ENCODE measurements at regions not wholly inside any gene's neighbourhood (a gene's known extent, or its start where the extent isn't known, plus 50 kb on each side); places are given as distances from the start of the nearest gene placed in this dataset.

DNA sequence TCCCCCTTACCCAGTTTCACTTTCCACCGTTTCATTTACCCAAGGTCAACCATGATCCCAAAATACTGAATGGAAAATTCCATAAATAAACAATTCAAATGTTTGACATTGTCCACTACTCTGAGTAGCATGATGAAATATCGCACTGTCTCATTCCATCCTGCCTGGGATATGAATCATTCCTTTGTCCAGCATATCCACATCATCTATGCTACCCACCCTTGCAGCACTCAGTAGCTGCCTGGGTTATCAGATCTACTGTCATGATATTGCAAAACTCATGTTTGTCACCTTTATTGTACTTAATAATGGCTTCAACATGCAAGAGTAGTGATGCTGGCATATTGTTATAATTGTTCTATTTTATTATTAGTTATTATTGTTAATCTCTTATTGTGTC is 263.9 kb upstream of the NBEA start:
- no peak for TF ChIP-seq ZBTB1 (tag by site-specific recombination; IDR thresholded peaks at IDR 0.05)
- no peak for TF ChIP-seq HOXD13 (CRISPR knock-in tag; IDR thresholded peaks at IDR 0.05; ENCODE audit: borderline replicate concordance)
- no peak for TF ChIP-seq ZNF24 (tag by site-specific recombination; IDR thresholded peaks at IDR 0.05)
- TF ChIP-seq OVOL3 (tag by site-specific recombination; IDR thresholded peaks at IDR 0.05) = no peak
- TF ChIP-seq, protein P1, sequence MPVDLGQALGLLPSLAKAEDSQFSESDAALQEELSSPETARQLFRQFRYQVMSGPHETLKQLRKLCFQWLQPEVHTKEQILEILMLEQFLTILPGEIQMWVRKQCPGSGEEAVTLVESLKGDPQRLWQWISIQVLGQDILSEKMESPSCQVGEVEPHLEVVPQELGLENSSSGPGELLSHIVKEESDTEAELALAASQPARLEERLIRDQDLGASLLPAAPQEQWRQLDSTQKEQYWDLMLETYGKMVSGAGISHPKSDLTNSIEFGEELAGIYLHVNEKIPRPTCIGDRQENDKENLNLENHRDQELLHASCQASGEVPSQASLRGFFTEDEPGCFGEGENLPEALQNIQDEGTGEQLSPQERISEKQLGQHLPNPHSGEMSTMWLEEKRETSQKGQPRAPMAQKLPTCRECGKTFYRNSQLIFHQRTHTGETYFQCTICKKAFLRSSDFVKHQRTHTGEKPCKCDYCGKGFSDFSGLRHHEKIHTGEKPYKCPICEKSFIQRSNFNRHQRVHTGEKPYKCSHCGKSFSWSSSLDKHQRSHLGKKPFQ (tag by site-specific recombination; IDR thresholded peaks at IDR 0.05) = no peak
- TF ChIP-seq, protein P2, sequence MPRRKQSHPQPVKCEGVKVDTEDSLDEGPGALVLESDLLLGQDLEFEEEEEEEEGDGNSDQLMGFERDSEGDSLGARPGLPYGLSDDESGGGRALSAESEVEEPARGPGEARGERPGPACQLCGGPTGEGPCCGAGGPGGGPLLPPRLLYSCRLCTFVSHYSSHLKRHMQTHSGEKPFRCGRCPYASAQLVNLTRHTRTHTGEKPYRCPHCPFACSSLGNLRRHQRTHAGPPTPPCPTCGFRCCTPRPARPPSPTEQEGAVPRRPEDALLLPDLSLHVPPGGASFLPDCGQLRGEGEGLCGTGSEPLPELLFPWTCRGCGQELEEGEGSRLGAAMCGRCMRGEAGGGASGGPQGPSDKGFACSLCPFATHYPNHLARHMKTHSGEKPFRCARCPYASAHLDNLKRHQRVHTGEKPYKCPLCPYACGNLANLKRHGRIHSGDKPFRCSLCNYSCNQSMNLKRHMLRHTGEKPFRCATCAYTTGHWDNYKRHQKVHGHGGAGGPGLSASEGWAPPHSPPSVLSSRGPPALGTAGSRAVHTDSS (tag by site-specific recombination; IDR thresholded peaks at IDR 0.05) = no peak
- TF ChIP-seq, protein P3, sequence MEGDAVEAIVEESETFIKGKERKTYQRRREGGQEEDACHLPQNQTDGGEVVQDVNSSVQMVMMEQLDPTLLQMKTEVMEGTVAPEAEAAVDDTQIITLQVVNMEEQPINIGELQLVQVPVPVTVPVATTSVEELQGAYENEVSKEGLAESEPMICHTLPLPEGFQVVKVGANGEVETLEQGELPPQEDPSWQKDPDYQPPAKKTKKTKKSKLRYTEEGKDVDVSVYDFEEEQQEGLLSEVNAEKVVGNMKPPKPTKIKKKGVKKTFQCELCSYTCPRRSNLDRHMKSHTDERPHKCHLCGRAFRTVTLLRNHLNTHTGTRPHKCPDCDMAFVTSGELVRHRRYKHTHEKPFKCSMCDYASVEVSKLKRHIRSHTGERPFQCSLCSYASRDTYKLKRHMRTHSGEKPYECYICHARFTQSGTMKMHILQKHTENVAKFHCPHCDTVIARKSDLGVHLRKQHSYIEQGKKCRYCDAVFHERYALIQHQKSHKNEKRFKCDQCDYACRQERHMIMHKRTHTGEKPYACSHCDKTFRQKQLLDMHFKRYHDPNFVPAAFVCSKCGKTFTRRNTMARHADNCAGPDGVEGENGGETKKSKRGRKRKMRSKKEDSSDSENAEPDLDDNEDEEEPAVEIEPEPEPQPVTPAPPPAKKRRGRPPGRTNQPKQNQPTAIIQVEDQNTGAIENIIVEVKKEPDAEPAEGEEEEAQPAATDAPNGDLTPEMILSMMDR (tag by site-specific recombination; IDR thresholded peaks at IDR 0.05) = no peak
- no peak for TF ChIP-seq ZNF514 (tag by site-specific recombination; IDR thresholded peaks at IDR 0.05)
- TF ChIP-seq, protein P4, sequence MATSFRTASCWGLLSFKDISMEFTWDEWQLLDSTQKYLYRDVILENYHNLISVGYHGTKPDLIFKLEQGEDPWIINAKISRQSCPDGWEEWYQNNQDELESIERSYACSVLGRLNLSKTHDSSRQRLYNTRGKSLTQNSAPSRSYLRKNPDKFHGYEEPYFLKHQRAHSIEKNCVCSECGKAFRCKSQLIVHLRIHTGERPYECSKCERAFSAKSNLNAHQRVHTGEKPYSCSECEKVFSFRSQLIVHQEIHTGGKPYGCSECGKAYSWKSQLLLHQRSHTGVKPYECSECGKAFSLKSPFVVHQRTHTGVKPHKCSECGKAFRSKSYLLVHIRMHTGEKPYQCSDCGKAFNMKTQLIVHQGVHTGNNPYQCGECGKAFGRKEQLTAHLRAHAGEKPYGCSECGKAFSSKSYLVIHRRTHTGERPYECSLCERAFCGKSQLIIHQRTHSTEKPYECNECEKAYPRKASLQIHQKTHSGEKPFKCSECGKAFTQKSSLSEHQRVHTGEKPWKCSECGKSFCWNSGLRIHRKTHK (tag by site-specific recombination; IDR thresholded peaks at IDR 0.05) = no peak
- TF ChIP-seq, protein P5, sequence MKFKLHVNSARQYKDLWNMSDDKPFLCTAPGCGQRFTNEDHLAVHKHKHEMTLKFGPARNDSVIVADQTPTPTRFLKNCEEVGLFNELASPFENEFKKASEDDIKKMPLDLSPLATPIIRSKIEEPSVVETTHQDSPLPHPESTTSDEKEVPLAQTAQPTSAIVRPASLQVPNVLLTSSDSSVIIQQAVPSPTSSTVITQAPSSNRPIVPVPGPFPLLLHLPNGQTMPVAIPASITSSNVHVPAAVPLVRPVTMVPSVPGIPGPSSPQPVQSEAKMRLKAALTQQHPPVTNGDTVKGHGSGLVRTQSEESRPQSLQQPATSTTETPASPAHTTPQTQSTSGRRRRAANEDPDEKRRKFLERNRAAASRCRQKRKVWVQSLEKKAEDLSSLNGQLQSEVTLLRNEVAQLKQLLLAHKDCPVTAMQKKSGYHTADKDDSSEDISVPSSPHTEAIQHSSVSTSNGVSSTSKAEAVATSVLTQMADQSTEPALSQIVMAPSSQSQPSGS (tag by site-specific recombination; IDR thresholded peaks at IDR 0.05; ENCODE audit: low read depth) = no peak
- no peak for TF ChIP-seq REST (tag by site-specific recombination; IDR thresholded peaks at IDR 0.05)
- TF ChIP-seq PRDM6 (tag by site-specific recombination; IDR thresholded peaks at IDR 0.05) = no peak
- TF ChIP-seq ZNF792 (tag by site-specific recombination; IDR thresholded peaks at IDR 0.05) = no peak
- TF ChIP-seq ZBTB20 (tag by site-specific recombination; IDR thresholded peaks at IDR 0.05) = no peak
